Caki2 (cell line): ENCODE measurements at regions not wholly inside any gene's neighbourhood (a gene's known extent, or its start where the extent isn't known, plus 50 kb on each side); places are given as distances from the start of the nearest gene placed in this dataset.

Experiments used
- DNase-seq: peaks from one replicate; pipeline ENCODE4 v3.0.0-alpha.2; 2015; ENCODE audit warnings: low read depth
- in situ Hi-C: cut with HindIII; loops from 2 replicates; pipeline ENCODE4 v1.10.0; 2016; ENCODE audit warnings: low sequenced_read_pairs, low pct_unique_long_range_greater_than_20kb, mixed read lengths

- in situ Hi-C loops: no loop called here
- no peak for DNase-seq
Observed at GRCh38 chr11:119928047-119928446, 199.0 kb upstream of the NECTIN1 start.

- in situ Hi-C loops: no loop called here
- no peak for DNase-seq
Observed at GRCh38 chr11:119924017-119924416, 195.0 kb upstream of the NECTIN1 start.

DNA sequence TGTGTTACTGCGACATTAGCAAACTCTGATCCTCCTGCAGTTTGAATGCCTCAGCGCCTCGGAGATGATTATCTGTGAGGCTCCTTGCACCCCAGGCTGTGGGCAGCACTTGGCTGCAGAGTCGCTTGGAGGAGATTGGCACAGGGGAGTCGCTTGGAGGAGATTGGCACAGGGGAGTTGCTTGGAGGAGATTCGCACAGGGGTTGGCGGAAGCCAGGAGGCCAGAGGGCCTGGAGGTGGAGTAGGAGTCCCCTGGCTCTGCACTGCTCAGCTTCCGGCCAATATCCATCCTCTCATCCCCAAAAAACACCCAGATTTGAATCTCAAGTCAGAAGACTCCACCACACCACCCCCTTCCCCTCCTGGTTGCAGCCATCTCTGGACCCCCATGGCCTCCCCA, 192.6 kb upstream of the NECTIN1 start:
- in situ Hi-C loops: no loop called here
- DNase-seq: no peak

DNA sequence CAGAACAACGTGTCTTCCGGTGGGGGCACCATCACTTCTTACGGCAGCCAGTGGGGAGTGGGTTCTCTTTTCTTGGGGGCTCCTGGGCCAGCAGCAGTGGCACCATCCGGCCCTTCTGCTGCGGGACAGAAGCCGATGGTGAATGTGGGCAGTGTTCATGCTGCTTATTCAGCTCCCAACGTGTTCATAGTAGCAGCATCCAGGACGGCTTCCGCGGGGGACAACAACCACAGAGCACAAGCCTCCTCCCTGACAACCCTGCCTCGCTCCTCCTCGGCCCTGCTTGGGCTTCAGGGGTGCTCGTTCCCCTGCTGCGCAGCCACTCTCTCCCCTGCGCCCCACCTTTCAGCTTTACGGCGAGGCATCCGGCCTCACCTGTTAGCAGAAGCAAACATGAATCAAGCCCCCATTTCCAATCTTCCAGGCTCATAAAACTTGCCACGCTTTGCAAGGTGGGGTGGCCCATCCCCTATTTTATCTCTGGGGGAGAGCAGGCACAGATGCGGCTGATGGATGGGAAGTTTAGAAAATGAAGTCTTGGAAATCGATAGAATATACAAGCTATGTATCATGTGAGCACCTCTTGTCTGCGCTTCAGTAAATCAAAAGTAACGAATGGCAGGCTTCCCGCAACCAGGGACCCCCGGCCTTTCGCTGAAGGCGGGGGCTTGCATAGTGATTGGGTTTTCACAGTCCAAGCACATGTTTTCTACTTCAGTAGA, 191.8 kb upstream of the NECTIN1 start:
- in situ Hi-C loops: no loop called here
- no peak for DNase-seq

GRCh38 chr11:119919656-119920055, 190.7 kb upstream of the NECTIN1 start:
- DNase-seq: no peak
- in situ Hi-C loops: no loop called here

GRCh38 chr11:119918347-119918746, 189.3 kb upstream of the NECTIN1 start:
- DNase-seq: no peak
- in situ Hi-C loops: no loop called here

DNA sequence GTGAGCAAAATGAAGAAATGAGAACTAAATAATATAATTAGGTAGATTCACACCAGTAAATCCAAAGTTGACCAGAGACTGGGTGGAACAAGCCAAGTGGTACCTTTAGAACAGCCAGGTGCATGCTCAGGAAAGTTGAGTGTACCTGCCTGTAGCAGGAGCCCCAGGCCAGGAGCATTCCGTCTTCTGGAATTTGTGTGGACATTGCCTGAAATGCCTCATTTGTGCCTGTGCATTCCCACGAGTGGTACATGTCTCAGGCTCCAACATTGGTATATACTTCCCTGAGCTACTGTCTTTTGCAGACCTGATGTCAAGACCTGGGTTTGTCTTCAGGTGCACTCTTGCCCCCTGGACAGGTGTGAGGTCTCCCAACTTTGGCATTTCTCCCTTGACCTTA, 187.6 kb upstream of the NECTIN1 start:
- in situ Hi-C loops: no loop called here

GRCh38 chr11:119912229-119912628, 183.2 kb upstream of the NECTIN1 start:
- in situ Hi-C loops: no loop called here
- no peak for DNase-seq

More for the DNA sequence above, 187.6 kb upstream of the NECTIN1 start:
- DNase-seq: no peak

DNA sequence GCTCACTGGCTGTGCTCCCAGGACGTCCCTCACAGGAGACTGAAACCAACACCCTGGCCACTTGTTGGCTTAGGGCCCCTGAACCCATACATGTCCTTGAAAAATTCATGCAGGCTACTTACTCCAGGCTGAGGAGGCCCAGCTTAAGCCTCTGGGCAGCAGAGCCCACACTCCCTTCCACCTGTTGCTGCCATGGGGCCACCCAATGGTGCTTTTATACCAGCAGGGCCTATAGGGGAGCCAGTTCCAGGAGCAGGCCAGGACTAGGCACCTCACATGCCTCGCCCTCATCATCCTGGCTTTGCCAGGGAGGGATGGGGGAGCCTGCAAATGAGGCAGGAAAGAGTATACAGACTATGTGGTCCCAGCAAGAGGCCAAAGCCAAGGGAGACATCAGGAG, 181.7 kb upstream of the NECTIN1 start:
- no peak for DNase-seq
- in situ Hi-C loops: no loop called here

GRCh38 chr11:119910051-119910450, 181.1 kb upstream of the NECTIN1 start:
- no peak for DNase-seq
- in situ Hi-C loops: no loop called here

DNA sequence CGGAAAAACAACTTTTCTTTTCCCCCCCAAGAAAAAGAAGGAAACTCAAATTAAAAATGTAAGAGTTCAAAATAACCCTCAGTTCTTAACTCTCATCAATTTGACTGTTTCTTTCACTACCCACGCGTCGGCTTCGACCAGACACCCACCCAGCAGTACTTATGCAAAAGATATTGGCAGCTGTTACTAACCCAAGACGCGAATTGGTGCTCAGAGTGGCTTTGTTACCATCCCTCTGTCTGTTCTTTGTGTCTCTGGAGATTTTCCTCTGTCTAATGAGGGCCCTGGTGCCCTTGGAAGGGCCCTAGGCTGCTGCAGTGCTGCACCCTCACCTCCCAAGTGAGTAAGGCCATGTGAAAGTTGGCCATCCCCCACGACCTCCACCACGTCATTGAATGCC, 180.5 kb upstream of the NECTIN1 start:
- no peak for DNase-seq
- in situ Hi-C loops: no loop called here

GRCh38 chr11:119909077-119909476, 180.1 kb upstream of the NECTIN1 start:
- no peak for DNase-seq
- in situ Hi-C loops: no loop called here

GRCh38 chr11:119908573-119908904, 179.5 kb upstream of the NECTIN1 start:
- DNase-seq: no peak
- in situ Hi-C loops: no loop called here

DNA sequence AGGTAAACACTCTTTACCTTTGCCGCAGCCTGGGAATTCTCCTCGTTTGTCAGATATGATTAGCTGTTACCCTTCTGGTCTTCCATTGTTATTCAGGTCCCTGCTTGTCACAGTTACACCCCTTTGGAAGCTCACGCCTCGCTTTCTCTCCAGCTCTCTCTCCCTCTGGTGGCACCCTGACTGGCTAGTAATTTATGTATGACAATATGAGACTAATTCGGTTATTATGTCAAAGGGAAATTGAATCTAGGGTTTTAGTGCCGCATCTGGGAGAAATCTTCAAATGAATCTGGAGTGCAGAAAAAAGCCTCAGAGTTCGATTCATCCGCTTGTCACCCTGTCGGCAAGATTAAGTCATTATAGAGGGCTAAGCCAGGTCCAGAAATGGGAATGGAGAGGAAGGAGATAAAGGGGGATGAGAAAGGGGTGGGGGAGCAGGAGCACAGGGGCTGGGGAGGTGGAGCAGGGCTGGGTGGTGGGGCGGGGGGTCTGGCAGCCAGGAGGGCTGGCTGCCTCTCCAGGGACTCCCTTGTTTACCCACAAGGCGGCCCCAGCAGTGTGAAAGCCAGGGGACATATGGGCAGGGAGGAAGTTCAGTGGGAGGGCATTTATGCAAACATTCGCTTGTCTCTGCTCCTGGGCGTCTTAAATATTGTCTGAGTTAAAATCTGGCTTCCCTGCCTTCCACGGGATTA, 179.0 kb upstream of the NECTIN1 start:
- in situ Hi-C loops: no loop called here
- DNase-seq: no peak

- in situ Hi-C loops: no loop called here
- no peak for DNase-seq
Observed at GRCh38 chr11:119907122-119907851, 178.3 kb upstream of the NECTIN1 start.

DNA sequence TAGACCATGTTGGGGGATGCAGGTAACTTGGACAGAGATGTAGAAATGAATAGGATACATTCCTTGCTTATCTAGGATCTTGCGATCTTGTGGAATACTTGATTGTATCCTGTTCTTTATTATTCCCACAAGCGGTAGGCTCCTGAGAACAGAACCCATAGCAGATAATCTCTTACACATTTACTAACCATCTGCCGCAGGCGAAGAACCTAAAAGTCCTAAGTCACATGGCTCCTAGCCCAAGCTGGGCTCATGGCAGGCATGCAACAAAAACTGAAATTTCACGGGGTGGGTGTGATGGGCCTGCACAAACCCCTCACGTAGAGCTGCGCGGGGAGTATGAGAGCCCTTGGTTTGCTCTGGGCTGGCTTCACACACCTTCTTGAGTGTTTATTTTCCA, 177.4 kb upstream of the NECTIN1 start:
- DNase-seq: no peak
- in situ Hi-C loops: no loop called here

DNA sequence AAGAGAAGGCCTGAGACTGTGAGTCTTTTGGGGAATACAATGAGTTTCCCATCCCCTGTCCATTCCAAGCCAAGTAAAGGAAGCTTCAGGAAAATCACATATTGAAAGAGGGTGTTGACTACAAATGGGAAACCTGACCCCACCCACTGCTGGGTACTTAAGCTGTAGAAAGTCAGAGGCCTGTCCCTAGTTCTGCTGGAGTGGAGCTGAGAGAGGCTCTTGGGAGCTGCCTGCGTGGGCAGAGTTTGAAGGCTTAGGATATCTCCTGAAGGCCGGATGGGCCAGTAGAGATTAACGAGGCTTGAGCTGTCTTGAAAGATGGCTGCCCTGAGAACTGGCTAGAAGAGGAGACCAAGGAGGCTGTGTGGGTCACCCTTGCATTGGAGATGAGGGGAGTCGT, 176.2 kb upstream of the NECTIN1 start:
- in situ Hi-C loops: no loop called here

DNA sequence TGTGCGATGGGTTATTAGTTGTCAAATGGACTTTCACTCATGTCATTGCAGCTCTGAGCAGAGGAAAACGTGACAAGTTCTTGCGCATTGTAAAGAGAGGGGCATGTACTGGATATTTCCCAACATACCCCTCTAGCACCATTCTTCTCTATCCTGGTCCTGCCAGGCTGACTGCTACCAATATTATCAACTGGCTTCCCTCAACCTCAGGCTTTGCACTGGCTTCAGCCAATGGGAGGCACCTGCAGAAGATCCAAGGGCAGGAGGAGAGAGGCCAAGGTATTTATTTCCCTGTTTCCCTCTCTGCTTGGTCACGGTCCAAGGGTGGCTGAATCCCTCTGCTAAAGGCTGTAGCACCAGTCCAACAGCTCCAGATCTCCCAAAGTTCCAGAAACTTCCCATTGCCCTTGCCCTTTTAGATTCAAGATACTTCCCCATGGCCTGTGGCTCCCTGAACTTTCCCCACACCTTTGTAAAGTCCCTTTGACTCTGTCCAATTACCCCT, 175.6 kb upstream of the NECTIN1 start:
- DNase-seq: no peak
- in situ Hi-C loops: no loop called here

More for the DNA sequence above, 176.2 kb upstream of the NECTIN1 start:
- DNase-seq: no peak

GRCh38 chr11:119903821-119904220, 174.8 kb upstream of the NECTIN1 start:
- in situ Hi-C loops: no loop called here

More at GRCh38 chr11:119903821-119904220, 174.8 kb upstream of the NECTIN1 start:
- no peak for DNase-seq
